HG03175 (cell line): ENCODE measurements at regions not wholly inside any gene's neighbourhood (a gene's known extent, or its start where the extent isn't known, plus 50 kb on each side); places are given as distances from the start of the nearest gene placed in this dataset.
"Not testable (repeated sequence)": the region's sequence is repeated elsewhere in the genome, so short reads cannot be mapped to it uniquely, and the experiment has no call there.

Experiments
- ATAC-seq: cut with Tn5 transposase; IDR thresholded peaks from one replicate; pipeline ENCODE4 v1.9.1; 2021; ENCODE audit warnings: mild to moderate bottlenecking, moderate library complexity; ENCODE audit not compliant: unreplicated experiment

- ATAC-seq = no peak
Measured at GRCh38 chr15:92705764-92706163, 50.2 kb upstream of the FAM174B start.

- ATAC-seq = no peak
Measured at GRCh38 chr15:92706201-92706600, 50.6 kb upstream of the FAM174B start.

- no peak for ATAC-seq
Measured at GRCh38 chr15:92707880-92708551, 52.4 kb upstream of the FAM174B start.

GRCh38 chr15:92708635-92709034 is 53.1 kb upstream of the FAM174B start:
- ATAC-seq = no peak

- ATAC-seq = no peak
Measured at GRCh38 chr15:92709110-92709790, 53.7 kb upstream of the FAM174B start.

GRCh38 chr15:92711457-92711831 is 55.9 kb upstream of the FAM174B start:
- ATAC-seq = no peak

- ATAC-seq = no peak
Measured at GRCh38 chr15:92714077-92714476, 58.5 kb upstream of the FAM174B start.

- ATAC-seq = peak; percentile 92
Measured at GRCh38 chr15:92714477-92715401, 59.2 kb upstream of the FAM174B start.

- ATAC-seq = no peak
Measured at GRCh38 chr15:92715758-92716157, 60.2 kb upstream of the FAM174B start.

GRCh38 chr15:92719021-92719420 is 63.4 kb upstream of the FAM174B start:
- ATAC-seq = no peak

GRCh38 chr15:92724144-92724543 is 68.6 kb upstream of the FAM174B start:
- no peak for ATAC-seq

- no peak for ATAC-seq
Measured at GRCh38 chr15:92725171-92725570, 69.6 kb upstream of the FAM174B start.

- ATAC-seq = no peak
Measured at GRCh38 chr15:92728266-92728665, 72.7 kb upstream of the FAM174B start.

GRCh38 chr15:92733090-92733933 is 77.7 kb upstream of the FAM174B start:
- no peak for ATAC-seq

- no peak for ATAC-seq
Measured at GRCh38 chr15:92733934-92734521, 78.5 kb upstream of the FAM174B start.

GRCh38 chr15:92739246-92739645 is 83.7 kb upstream of the FAM174B start:
- not testable (repeated sequence) for ATAC-seq

GRCh38 chr15:92745845-92746271 is 90.3 kb upstream of the FAM174B start:
- ATAC-seq = no peak

GRCh38 chr15:92747047-92747446 is 91.5 kb upstream of the FAM174B start:
- no peak for ATAC-seq

- ATAC-seq = no peak
Measured at GRCh38 chr15:92749216-92749615, 93.6 kb upstream of the FAM174B start.

- no peak for ATAC-seq
Measured at GRCh38 chr15:92749946-92750345, 94.4 kb upstream of the FAM174B start.
